Esophagus squamous epithelium (tissue), 5 donors: ENCODE measurements at regions not wholly inside any gene's neighbourhood (a gene's known extent, or its start where the extent isn't known, plus 50 kb on each side); places are given as distances from the start of the nearest gene placed in this dataset.

Source experiments
- DNase-seq: peaks from one replicate; lab custom pipeline; 2025; lab: John Stamatoyannopoulos, UW
- H3K27ac ChIP-seq, 4 donors: fragments of 200-600 bp; sonication (generic); one replicate each; pipeline ENCODE4 v1.5.1; 2016 to 2019; ENCODE audit warnings: mild to moderate bottlenecking in 1 of 4
- H3K27me3 ChIP-seq, 4 donors: fragments of 200-600 bp; sonication (generic); 1 replicate in 3 of 4; 2 replicates in 1 of 4; pipeline versions ENCODE4 v1.5.1 to v1.6.0; 2017 to 2021; ENCODE audit warnings: antibody characterized with exemption in 1 of 4
- H3K36me3 ChIP-seq, 3 donors: fragments of 200-600 bp; sonication (generic); one replicate each; pipeline ENCODE4 v1.5.1; 2016 to 2019
- H3K4me1 ChIP-seq, 3 donors: fragments of 200-600 bp; sonication (generic); one replicate each; pipeline ENCODE4 v1.5.1; 2017 to 2019
- H3K4me3 ChIP-seq, 4 donors: fragments of 200-600 bp; sonication (generic); 1 replicate in 3 of 4; 2 replicates in 1 of 4; pipeline ENCODE4 v1.5.1; 2016 to 2019; ENCODE audit warnings: mild to moderate bottlenecking in 2 of 4, moderate library complexity in 1 of 4
- H3K9me3 ChIP-seq, 3 donors: fragments of 200-600 bp; sonication (generic); one replicate each; pipeline ENCODE4 v1.5.1; 2016 to 2019
- POLR2A ChIP-seq, 4 donors: fragments of 450-650 bp; IDR thresholded peaks; one replicate each; pipeline ENCODE4 v1.6.1; 2017; ENCODE audit warnings: antibody characterized with exemption in 4 of 4, mild to moderate bottlenecking in 4 of 4, moderate library complexity in 3 of 4
- WGBS, 2 donors: methylation state at CpG; one replicate each; pipeline ENCODE4 v1.1.5; 2018; 5-methylcytosine and 5-hydroxymethylcytosine counted together
- intact Hi-C: fragments of 100-400 bp; cut with DNase I; formaldehyde crosslinking; loops from one replicate; pipeline ENCODE4 v1.15.0; 2022
- TF ChIP-seq, protein P1 (sequence below), 6 experiments: fragments of 450-650 bp in 4 of 6; fragments of 200-600 bp in 2 of 6; sonication (generic) in 2 of 6; IDR thresholded peaks; one replicate each; pipeline ENCODE4 v1.5.1; 2016 to 2019; ENCODE audit warnings: antibody characterized with exemption in 6 of 6, mild to moderate bottlenecking in 4 of 6, moderate library complexity in 4 of 6
- donor health status: DM: yes; HTN: yes; CAD: no.

DNA sequence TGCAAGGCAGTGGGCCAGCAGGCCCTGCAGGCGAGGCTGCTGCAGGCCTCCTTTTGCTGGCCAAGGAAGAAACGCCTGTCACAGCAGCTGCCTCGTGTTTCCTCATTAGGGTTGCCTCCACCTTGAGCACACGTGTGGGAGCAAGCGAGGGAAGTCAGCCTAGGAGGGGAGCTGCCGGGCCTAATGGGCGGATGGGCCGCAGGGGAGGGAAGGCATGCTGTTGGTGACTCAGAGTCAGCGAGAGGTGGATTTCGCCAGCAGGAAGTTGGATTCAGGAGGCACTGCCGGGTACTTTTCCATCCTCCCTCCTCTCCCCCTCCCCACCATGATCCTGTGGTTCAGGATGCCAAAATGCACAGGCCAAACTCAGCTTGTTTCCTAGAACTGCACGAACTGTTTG is 498.7 kb downstream of the METTL15 start:
- no peak overlapping the region for H3K4me3 ChIP-seq
- no peak overlapping the region for H3K27ac ChIP-seq
- intact Hi-C loops: no loop called here
- no peaks in the 10 kb centered on the region for H3K4me1 ChIP-seq
- 38 to 47% methylated on average over 4 to 9 of the region's 12 CpGs for WGBS, 2 donors
- TF ChIP-seq, protein P1, sequence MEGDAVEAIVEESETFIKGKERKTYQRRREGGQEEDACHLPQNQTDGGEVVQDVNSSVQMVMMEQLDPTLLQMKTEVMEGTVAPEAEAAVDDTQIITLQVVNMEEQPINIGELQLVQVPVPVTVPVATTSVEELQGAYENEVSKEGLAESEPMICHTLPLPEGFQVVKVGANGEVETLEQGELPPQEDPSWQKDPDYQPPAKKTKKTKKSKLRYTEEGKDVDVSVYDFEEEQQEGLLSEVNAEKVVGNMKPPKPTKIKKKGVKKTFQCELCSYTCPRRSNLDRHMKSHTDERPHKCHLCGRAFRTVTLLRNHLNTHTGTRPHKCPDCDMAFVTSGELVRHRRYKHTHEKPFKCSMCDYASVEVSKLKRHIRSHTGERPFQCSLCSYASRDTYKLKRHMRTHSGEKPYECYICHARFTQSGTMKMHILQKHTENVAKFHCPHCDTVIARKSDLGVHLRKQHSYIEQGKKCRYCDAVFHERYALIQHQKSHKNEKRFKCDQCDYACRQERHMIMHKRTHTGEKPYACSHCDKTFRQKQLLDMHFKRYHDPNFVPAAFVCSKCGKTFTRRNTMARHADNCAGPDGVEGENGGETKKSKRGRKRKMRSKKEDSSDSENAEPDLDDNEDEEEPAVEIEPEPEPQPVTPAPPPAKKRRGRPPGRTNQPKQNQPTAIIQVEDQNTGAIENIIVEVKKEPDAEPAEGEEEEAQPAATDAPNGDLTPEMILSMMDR (IDR thresholded peaks at IDR 0.05): no peak
- no peak for TF ChIP-seq POLR2A (IDR thresholded peaks at IDR 0.05)
- H3K27me3 ChIP-seq: peaks cover 0 to 16% (median 0%) of the 10 kb centered on the region in 4 donors
- no peak for DNase-seq
- no peaks in the 10 kb centered on the region for H3K9me3 ChIP-seq
- H3K36me3 ChIP-seq: no peaks in the 10 kb centered on the region

DNA sequence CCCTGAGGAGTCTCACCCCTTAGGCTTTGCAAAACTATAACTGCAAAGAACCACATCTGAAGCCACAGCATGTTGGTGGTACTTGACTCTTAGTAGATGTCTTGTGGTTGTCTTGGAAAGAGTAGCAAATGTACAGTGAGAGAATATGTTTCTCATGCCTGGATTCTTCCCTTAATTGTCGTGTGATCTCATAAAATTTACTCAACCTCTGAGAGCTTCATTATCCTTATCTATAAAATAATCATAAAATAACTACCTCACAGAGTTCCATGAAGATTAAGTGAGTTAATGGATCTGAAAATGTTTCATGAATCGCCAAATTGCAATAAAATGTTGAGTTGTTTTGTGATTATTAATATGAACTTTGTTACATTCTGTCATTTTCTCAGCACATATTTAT is 491.5 kb downstream of the METTL15 start:
- peaks cover 0 to 3% (median 0%) of the 10 kb centered on the region in 4 donors for H3K27me3 ChIP-seq
- no peaks in the 10 kb centered on the region for H3K4me1 ChIP-seq
- H3K9me3 ChIP-seq: no peaks in the 10 kb centered on the region
- no peak for DNase-seq
- intact Hi-C loops: no loop called here
- H3K27ac ChIP-seq: no peak overlapping the region
- H3K36me3 ChIP-seq: no peaks in the 10 kb centered on the region
- WGBS, 2 donors: 71 to 78% methylated on average over 2 of the region's 2 CpGs
- no peak overlapping the region for H3K4me3 ChIP-seq
- no peak for TF ChIP-seq POLR2A (IDR thresholded peaks at IDR 0.05)
- TF ChIP-seq, protein P1 (IDR thresholded peaks at IDR 0.05): no peak

DNA sequence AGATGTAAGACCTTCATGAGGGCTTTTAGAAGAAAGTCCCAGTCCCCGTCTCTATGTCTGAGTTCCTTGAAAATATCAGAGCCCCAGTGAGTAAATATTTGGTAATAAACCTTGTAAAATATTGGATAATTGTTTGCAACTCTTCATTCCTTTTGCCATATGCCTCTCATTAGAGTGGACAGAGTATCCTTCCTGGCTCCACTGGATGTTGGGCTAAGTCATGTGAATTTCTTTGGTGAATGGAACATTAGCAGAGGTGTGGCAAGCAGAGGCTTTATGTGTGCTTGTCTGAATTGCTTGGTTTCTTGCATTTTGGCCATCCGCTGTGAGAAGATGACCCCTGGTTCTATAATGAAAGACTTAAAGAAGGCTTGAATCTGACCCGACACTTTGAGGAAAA is 490.3 kb downstream of the METTL15 start:
- H3K9me3 ChIP-seq: no peaks in the 10 kb centered on the region
- H3K4me3 ChIP-seq: no peak overlapping the region
- intact Hi-C loops: no loop called here
- 80 to 94% methylated on average over 3 of the region's 3 CpGs for WGBS, 2 donors
- no peaks in the 10 kb centered on the region for H3K36me3 ChIP-seq
- H3K27me3 ChIP-seq: peaks cover 0 to 3% (median 0%) of the 10 kb centered on the region in 4 donors
- TF ChIP-seq, protein P1 (IDR thresholded peaks at IDR 0.05): no peak
- TF ChIP-seq POLR2A (IDR thresholded peaks at IDR 0.05): no peak
- DNase-seq: no peak
- no peaks in the 10 kb centered on the region for H3K4me1 ChIP-seq
- H3K27ac ChIP-seq: no peak overlapping the region

DNA sequence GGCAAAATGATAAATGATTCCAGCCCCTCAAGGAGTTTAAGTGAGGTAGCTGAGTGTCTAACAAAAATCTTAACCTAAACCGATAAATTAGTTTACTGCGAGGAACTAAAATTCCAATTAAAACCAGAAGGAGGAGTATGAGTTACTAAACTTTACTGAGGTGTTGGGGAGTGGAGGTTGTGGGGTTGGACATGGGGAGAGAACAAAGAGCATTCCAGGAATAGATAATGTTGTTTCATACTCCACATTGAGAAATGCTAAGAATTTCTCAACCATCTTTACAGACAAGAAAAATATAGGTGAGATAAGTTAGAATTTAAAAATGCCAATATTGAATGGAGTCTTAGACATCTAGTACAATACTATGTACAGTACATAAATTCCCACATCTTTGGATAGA is 488.6 kb downstream of the METTL15 start:
- WGBS, 2 donors: 89 to 90% methylated on average over 2 of the region's 2 CpGs
- Histone ChIP-seq H3K4me3 (no peak overlapping the region), H3K4me1 (no peaks in the 10 kb centered on the region), H3K9me3 (no peaks in the 10 kb centered on the region), H3K36me3 (no peaks in the 10 kb centered on the region), H3K27ac (no peak overlapping the region), H3K27me3 (no peaks in the 10 kb centered on the region)
- TF ChIP-seq POLR2A (IDR thresholded peaks at IDR 0.05): no peak
- TF ChIP-seq, protein P1 (IDR thresholded peaks at IDR 0.05): no peak
- no peak for DNase-seq
- intact Hi-C loops: no loop called here

DNA sequence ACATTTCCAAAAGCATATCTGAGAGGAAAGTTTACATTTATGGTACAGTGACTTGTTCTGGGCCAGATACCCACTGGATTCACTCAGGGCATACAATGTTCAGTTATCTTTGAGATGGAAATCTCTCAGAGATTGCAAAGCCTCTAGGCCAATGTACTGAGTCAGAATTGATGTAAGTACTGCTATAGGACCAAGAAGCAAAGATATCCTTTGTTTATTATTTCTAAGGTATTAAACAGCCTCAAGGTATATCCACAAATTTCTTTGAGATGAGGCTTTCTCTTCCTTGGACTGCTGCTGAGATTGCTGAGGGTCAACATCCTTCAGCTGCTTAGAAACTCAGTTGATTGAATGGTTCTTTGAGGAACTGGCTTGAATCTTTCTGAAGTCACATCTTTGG is 484.0 kb downstream of the METTL15 start:
- intact Hi-C loops: no loop called here
- no peak overlapping the region for H3K27ac ChIP-seq
- H3K9me3 ChIP-seq: no peaks in the 10 kb centered on the region
- DNase-seq: no peak
- TF ChIP-seq POLR2A (IDR thresholded peaks at IDR 0.05): no peak
- TF ChIP-seq, protein P1 (IDR thresholded peaks at IDR 0.05): no peak
- no peaks in the 10 kb centered on the region for H3K36me3 ChIP-seq
- no peak overlapping the region for H3K4me3 ChIP-seq
- H3K27me3 ChIP-seq: no peaks in the 10 kb centered on the region
- H3K4me1 ChIP-seq: no peaks in the 10 kb centered on the region
